ENCODE measurements at regions not wholly inside any gene's neighbourhood (a gene's known extent, or its start where the extent isn't known, plus 50 kb on each side); places are given as distances from the start of the nearest gene placed in this dataset.

- no peak for TF ChIP-seq CTCF (IDR thresholded peaks at IDR 0.05; ENCODE audit: low read length, missing control alignments)
- no peak overlapping the region for H3K4me3 ChIP-seq (replicated peaks; ENCODE audit: low read depth, low read length)
- DNase-seq (ENCODE audit: low read depth) = peak; percentile 65
Measured at GRCh38 chr2:38176619-38177021, 100.7 kb upstream of the CYP1B1 start.

- no peak overlapping the region for H3K4me3 ChIP-seq (replicated peaks; ENCODE audit: low read depth, low read length)
- TF ChIP-seq CTCF (IDR thresholded peaks at IDR 0.05; ENCODE audit: low read length, missing control alignments) = no peak
- peak; percentile 95 for DNase-seq (ENCODE audit: low read depth)
Measured at GRCh38 chr2:38174646-38175423, 98.9 kb upstream of the CYP1B1 start.

GRCh38 chr2:38174131-38174530, 98.2 kb upstream of the CYP1B1 start:
- TF ChIP-seq CTCF (IDR thresholded peaks at IDR 0.05; ENCODE audit: low read length, missing control alignments) = no peak
- H3K4me3 ChIP-seq (replicated peaks; ENCODE audit: low read depth, low read length) = no peak overlapping the region
- DNase-seq (ENCODE audit: low read depth) = no peak

GRCh38 chr2:38173683-38174082, 97.7 kb upstream of the CYP1B1 start:
- no peak overlapping the region for H3K4me3 ChIP-seq (replicated peaks; ENCODE audit: low read depth, low read length)
- DNase-seq (ENCODE audit: low read depth) = no peak
- no peak for TF ChIP-seq CTCF (IDR thresholded peaks at IDR 0.05; ENCODE audit: low read length, missing control alignments)

- no peak for DNase-seq (ENCODE audit: low read depth)
- TF ChIP-seq CTCF (IDR thresholded peaks at IDR 0.05; ENCODE audit: low read length, missing control alignments) = no peak
- no peak overlapping the region for H3K4me3 ChIP-seq (replicated peaks; ENCODE audit: low read depth, low read length)
Measured at GRCh38 chr2:38171208-38171855, 95.4 kb upstream of the CYP1B1 start.

GRCh38 chr2:38170733-38171132, 94.8 kb upstream of the CYP1B1 start:
- no peak overlapping the region for H3K4me3 ChIP-seq (replicated peaks; ENCODE audit: low read depth, low read length)
- DNase-seq (ENCODE audit: low read depth) = no peak
- no peak for TF ChIP-seq CTCF (IDR thresholded peaks at IDR 0.05; ENCODE audit: low read length, missing control alignments)
